ENCODE measurements at regions not wholly inside any gene's neighbourhood (a gene's known extent, or its start where the extent isn't known, plus 50 kb on each side); places are given as distances from the start of the nearest gene placed in this dataset.

DNA sequence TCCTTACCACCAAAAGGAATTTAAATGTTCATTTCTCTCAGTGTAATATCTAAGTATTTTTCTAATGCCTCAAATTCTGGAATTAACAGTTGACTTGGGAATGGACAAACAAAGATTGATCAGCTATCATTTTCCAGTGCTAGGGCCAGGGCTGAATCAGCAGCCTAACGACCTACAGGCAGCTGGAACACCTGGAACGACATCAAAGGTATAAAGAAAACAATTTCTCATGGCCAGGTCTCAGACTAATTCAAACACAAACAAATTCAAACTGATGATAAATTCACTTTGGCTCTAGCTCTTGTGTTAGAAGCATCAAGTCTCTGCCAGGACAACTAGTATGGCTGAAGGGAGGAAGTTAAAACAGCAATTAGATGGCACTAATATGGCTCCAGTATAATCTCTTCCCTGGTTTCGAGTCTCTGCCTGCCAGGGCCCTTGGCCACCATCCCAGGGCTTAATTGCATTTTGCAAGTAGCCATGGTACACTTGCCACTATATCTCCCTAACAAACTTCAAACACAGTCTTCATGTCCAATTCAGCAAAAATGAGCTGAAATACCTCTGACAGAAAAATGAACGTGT, 70.2 kb upstream of the FSHR start:
- Histone ChIP-seq H3K9me3 (ENCODE audit: control insufficient read depth, low read depth, low read length) (no peaks in the 10 kb centered on the region), H3K36me3 (ENCODE audit: control insufficient read depth in 2 of 2, extremely low read depth in 1 of 2, insufficient read depth in 2 of 2, low read length in 2 of 2) (no peaks in the 10 kb centered on the region), H4K20me1 (ENCODE audit: control insufficient read depth, extremely low read depth, insufficient read depth, low read length) (no peaks in the 10 kb centered on the region), H3K4me3 (ENCODE audit: control insufficient read depth in 2 of 3, extremely low read depth in 1 of 3, insufficient read depth in 2 of 3, low read depth in 1 of 3, low read length in 3 of 3) (no peak overlapping the region), H3K79me2 (ENCODE audit: control insufficient read depth, insufficient read depth, low read length) (no peaks in the 10 kb centered on the region), H2AFZ (ENCODE audit: control insufficient read depth, low read length) (no peak overlapping the region), H3K27ac (ENCODE audit: control insufficient read depth, insufficient read depth, low read length) (no peak overlapping the region), H3K4me1 (ENCODE audit: control insufficient read depth, extremely low read depth, insufficient read depth, low read length) (no peaks in the 10 kb centered on the region), H3K27me3 (ENCODE audit: control insufficient read depth, extremely low read depth, insufficient read depth, low read length) (no peaks in the 10 kb centered on the region), H3K9ac (ENCODE audit: control insufficient read depth, extremely low read depth, insufficient read depth, low read length) (no peak overlapping the region), H3K4me2 (ENCODE audit: control insufficient read depth, extremely low read depth, insufficient read depth, low read depth, low read length) (no peak overlapping the region), H3K9me1 (ENCODE audit: control insufficient read depth, extremely low read depth, insufficient read depth, low read length) (no peaks in the 10 kb centered on the region)
- dilution Hi-C loops (cut with MboI; ENCODE audit: extremely low pct_ligation_motif_present, low sequenced_read_pairs): no loop called here
- DNase-seq (ENCODE audit: low read depth, low spot score) (no peak), FAIRE-seq (no peak)
- TF ChIP-seq, protein P1, sequence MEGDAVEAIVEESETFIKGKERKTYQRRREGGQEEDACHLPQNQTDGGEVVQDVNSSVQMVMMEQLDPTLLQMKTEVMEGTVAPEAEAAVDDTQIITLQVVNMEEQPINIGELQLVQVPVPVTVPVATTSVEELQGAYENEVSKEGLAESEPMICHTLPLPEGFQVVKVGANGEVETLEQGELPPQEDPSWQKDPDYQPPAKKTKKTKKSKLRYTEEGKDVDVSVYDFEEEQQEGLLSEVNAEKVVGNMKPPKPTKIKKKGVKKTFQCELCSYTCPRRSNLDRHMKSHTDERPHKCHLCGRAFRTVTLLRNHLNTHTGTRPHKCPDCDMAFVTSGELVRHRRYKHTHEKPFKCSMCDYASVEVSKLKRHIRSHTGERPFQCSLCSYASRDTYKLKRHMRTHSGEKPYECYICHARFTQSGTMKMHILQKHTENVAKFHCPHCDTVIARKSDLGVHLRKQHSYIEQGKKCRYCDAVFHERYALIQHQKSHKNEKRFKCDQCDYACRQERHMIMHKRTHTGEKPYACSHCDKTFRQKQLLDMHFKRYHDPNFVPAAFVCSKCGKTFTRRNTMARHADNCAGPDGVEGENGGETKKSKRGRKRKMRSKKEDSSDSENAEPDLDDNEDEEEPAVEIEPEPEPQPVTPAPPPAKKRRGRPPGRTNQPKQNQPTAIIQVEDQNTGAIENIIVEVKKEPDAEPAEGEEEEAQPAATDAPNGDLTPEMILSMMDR (optimal IDR thresholded peaks at IDR 0.05 in 1 of 3, IDR thresholded peaks at IDR 0.05 in 1 of 3, conservative IDR thresholded peaks at IDR 0.05 in 1 of 3; ENCODE audit: extremely low read depth in 1 of 3, insufficient read depth in 2 of 3, low read length in 3 of 3): no peak
- no peak for TF ChIP-seq EZH2 (IDR thresholded peaks at IDR 0.05; ENCODE audit: low read length)

DNA sequence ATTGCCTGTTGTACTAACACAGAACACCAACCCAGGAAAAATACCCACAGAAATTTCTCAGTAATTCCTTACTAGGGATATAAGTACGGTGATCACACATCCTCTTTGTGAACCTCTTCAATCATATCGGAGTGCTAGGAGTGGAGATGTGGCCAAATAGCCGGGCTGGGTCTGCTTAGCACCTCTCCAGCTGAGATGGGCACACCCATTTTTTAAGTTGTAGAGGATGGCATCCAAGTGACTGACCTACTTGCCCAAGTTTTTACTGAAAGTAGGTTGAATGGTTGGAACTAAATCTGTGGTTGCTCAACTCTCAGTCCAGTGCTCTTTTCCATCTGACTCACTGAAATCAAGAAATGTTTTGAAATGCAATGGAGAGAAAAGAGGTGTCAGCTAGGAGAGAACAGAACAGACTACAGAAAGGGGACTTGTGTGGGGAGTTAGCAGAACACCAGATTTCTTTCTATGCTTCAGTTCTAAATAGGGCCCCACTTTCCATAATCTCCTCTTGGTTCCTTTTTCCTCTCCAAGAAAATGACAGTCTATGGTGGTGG, 68.7 kb upstream of the FSHR start:
- no peaks in the 10 kb centered on the region for H3K79me2 ChIP-seq (ENCODE audit: control insufficient read depth, insufficient read depth, low read length)
- no peaks in the 10 kb centered on the region for H3K27me3 ChIP-seq (ENCODE audit: control insufficient read depth, extremely low read depth, insufficient read depth, low read length)
- TF ChIP-seq, protein P1 (optimal IDR thresholded peaks at IDR 0.05 in 1 of 3, IDR thresholded peaks at IDR 0.05 in 1 of 3, conservative IDR thresholded peaks at IDR 0.05 in 1 of 3; ENCODE audit: extremely low read depth in 1 of 3, insufficient read depth in 2 of 3, low read length in 3 of 3): no peak
- no peak for TF ChIP-seq EZH2 (IDR thresholded peaks at IDR 0.05; ENCODE audit: low read length)
- H3K9ac ChIP-seq (ENCODE audit: control insufficient read depth, extremely low read depth, insufficient read depth, low read length): no peak overlapping the region
- FAIRE-seq: no peak
- H2AFZ ChIP-seq (ENCODE audit: control insufficient read depth, low read length): no peak overlapping the region
- no peaks in the 10 kb centered on the region for H3K9me3 ChIP-seq (ENCODE audit: control insufficient read depth, low read depth, low read length)
- DNase-seq (ENCODE audit: low read depth, low spot score): no peak
- no peak overlapping the region for H3K27ac ChIP-seq (ENCODE audit: control insufficient read depth, insufficient read depth, low read length)
- H3K4me2 ChIP-seq (ENCODE audit: control insufficient read depth, extremely low read depth, insufficient read depth, low read depth, low read length): no peak overlapping the region
- H4K20me1 ChIP-seq (ENCODE audit: control insufficient read depth, extremely low read depth, insufficient read depth, low read length): no peaks in the 10 kb centered on the region
- H3K4me1 ChIP-seq (ENCODE audit: control insufficient read depth, extremely low read depth, insufficient read depth, low read length): no peaks in the 10 kb centered on the region
- H3K4me3 ChIP-seq (ENCODE audit: control insufficient read depth in 2 of 3, extremely low read depth in 1 of 3, insufficient read depth in 2 of 3, low read depth in 1 of 3, low read length in 3 of 3): no peak overlapping the region
- dilution Hi-C loops (cut with MboI; ENCODE audit: extremely low pct_ligation_motif_present, low sequenced_read_pairs): no loop called here
- no peaks in the 10 kb centered on the region for H3K9me1 ChIP-seq (ENCODE audit: control insufficient read depth, extremely low read depth, insufficient read depth, low read length)
- H3K36me3 ChIP-seq (ENCODE audit: control insufficient read depth in 2 of 2, extremely low read depth in 1 of 2, insufficient read depth in 2 of 2, low read length in 2 of 2): no peaks in the 10 kb centered on the region
